ENCODE measurements at regions not wholly inside any gene's neighbourhood (a gene's known extent, or its start where the extent isn't known, plus 50 kb on each side); places are given as distances from the start of the nearest gene placed in this dataset.
"Not testable (repeated sequence)": the region's sequence is repeated elsewhere in the genome, so short reads cannot be mapped to it uniquely, and the experiment has no call there.

DNA sequence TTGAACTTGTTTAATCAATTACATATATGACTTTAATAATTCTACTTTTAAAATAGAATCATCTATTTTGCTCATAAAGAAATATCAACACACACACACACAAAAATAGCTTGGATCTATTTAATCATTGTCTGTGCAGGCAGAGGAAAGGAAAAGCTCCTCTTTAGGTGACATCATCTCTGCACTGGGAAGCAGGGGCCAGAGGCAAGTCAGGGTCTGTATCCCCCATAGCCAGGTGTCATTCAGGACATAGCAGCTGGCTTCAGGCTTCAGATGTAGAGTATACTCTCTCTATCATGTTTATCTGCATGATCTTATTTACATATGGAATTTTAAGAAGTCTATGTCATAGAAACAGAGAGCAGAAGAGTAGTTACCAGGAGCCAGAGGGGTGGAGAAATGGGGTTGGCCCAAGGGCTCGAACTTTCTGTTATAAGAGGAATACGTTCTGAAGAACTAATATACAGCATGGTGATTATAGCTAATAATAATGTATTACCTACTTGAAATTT is 110.4 kb upstream of the LDB2 start:
- no peak for DNase-seq (ENCODE audit: low spot score)

DNA sequence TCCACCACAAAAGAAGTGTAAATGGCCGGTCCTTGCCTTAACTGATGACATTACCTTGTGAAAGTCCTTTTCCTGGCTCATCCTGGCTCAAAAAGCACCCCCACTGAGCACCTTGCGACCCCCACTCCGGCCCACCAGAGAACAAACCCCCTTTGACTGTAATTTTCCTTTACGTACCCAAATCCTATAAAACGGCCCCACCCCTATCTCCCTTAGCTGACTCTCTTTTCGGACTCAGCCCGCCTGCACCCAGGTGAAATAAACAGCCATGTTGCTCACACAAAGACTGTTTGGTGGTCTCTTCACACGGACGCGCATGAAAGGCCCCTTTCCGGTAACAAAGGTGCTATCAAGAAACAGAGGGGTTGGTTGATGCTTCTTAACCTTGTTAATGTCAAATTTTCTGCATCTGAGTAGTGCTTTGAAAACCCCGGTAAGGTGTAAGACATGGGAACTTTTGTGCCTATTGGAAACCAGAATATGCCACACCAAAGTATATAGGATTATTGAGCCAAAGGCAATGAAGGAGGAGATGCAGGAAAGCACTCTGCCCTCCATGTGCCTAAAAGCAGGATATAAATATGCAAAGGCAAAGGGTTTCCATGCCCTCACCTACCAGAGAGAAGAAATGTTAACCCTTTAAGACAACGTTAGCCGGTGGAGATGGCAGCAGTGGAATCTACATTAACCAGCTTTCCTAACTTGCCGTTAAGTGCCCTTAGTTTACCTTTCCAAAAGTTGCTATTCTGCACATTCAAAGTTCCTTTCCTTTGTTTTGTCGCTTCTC is 105.4 kb upstream of the LDB2 start:
- DNase-seq (ENCODE audit: low spot score): not testable (repeated sequence)

- DNase-seq (ENCODE audit: low spot score): no peak
Observed at GRCh38 chr4:16995451-16995850, 97.0 kb upstream of the LDB2 start.

DNA sequence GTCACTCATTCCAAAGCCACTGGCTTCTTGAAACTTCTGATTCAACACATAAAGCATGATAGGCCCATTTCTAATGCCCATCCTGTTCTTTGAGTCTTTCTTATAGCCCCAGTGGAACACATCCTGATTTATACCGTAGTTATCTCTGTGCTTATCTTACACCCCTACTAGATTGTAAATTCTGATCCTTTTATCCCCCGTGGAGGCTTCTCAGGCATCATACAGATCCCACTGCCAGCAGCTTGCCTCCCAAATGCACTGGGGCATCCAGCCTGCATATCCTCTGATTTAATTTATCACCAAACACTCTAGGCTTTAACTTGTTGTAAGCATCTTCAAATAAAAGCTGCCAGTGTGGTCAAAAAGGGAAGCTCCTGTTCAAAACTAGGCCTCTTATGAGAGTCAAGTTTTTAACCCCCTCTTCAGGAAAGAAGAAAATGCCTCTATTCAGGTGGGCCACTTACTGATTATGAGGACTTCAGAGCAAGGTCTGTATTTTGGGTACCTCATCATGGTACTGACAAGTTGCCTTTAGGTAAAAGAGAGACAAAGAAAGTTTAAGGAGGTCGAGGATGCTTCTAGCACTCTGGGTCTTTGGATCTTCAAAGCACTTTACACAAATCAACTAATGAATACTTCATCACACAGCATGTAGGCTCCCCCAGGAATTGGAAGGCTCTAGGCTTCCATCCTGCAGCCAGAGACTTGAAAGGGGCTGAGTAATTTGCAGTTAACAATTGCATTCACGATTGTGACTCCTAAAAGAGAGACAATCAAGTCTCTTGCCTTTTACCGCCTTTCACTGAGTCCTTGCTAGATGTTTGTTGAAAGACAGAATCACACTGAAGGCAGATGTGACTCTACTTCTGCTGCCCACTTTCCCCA is 95.8 kb upstream of the LDB2 start:
- DNase-seq (ENCODE audit: low spot score): no peak

- DNase-seq (ENCODE audit: low spot score): no peak
Observed at GRCh38 chr4:16992566-16993225, 94.3 kb upstream of the LDB2 start.

GRCh38 chr4:16991450-16991849 is 93.0 kb upstream of the LDB2 start:
- DNase-seq (ENCODE audit: low spot score): no peak

GRCh38 chr4:16989371-16989770 is 90.9 kb upstream of the LDB2 start:
- no peak for DNase-seq (ENCODE audit: low spot score)

DNA sequence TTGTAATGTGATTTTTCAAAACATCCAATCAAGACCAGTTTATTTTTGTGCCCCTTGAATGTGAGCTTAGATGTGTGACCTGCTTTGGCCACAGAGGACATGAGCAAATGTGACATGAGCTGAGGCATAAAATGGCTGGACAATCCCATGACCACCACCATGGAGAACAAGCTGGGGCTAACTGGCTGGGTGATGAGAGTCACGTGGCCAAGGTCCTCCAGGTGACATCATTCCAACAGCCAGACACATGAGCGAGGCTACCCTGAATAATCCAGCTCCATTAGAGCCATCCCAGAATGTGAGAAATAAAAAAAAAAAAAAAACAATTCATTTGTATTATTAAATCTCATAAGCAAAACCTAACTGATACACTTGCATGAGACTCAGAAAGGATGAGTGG is 90.4 kb upstream of the LDB2 start:
- DNase-seq (ENCODE audit: low spot score): no peak

DNA sequence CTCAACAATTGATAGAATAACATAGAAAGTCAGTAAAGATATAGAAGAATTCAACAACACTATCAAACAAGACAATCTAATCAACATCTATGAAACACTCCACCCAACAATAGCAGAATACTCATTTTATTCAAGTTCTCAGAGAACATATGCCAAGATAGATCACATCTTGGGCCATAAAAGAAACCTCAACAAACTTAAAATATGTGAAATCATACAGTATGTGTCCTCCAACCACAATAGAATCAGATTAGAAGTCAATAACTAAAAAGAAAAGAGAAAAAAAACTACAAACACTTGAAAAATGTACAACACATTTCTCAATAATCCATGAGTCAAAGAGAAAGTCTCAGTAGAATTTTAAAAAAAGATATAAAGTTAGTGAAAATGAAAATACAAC is 78.6 kb upstream of the LDB2 start:
- no peak for DNase-seq (ENCODE audit: low spot score)

DNA sequence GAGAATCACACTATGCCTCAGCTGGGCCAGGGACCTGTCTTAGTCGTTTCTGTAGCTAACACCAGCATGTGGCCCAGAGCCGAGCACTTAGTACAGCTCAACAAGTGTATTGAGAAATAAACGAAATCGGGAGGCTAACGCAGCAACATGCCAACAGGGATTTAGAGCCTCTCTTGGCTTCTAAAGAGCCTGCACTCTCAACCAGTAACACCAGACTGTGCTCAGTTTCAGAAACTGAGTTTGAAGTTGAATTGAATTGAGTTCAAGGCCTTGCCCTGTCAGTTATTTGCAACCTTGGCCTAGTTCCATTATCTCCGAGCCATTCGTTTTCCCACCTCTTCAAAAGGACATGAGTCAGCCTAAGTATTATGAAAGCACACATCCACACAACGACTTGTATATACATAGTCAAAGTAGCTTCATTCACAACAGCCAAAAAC is 71.3 kb upstream of the LDB2 start:
- no peak for DNase-seq (ENCODE audit: low spot score)

- no peak for DNase-seq (ENCODE audit: low spot score)
Observed at GRCh38 chr4:16967722-16968121, 69.3 kb upstream of the LDB2 start.

GRCh38 chr4:16959305-16959704 is 60.9 kb upstream of the LDB2 start:
- no peak for DNase-seq (ENCODE audit: low spot score)

- DNase-seq (ENCODE audit: low spot score): no peak
Observed at GRCh38 chr4:16952896-16953630, 54.6 kb upstream of the LDB2 start.

- DNase-seq (ENCODE audit: low spot score): no peak
Observed at GRCh38 chr4:16952462-16952871, 54.0 kb upstream of the LDB2 start.
